ENCODE measurements at regions not wholly inside any gene's neighbourhood (a gene's known extent, or its start where the extent isn't known, plus 50 kb on each side); places are given as distances from the start of the nearest gene placed in this dataset.

DNA sequence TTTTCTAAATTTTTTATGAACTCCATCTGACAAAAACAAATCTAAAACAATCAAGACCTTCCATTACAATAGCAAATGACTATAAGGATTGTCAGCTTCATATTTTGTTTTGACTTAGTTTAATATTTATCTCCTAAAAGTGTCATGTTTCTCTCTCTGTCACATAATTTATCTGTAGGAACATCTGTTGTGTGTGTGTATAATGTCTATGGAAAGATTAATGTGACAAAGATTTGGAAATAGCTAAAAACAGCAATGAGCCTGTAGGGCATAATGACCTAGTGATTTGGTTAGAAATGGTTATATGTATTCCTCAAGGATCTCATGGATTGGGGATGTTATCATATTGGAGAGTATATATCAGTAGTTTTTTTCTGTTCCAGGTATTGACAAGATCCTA is 69.6 kb upstream of the MDFIC start:
- intact Hi-C loops (cut with DNase I): no loop called here
- TF ChIP-seq, protein P1, sequence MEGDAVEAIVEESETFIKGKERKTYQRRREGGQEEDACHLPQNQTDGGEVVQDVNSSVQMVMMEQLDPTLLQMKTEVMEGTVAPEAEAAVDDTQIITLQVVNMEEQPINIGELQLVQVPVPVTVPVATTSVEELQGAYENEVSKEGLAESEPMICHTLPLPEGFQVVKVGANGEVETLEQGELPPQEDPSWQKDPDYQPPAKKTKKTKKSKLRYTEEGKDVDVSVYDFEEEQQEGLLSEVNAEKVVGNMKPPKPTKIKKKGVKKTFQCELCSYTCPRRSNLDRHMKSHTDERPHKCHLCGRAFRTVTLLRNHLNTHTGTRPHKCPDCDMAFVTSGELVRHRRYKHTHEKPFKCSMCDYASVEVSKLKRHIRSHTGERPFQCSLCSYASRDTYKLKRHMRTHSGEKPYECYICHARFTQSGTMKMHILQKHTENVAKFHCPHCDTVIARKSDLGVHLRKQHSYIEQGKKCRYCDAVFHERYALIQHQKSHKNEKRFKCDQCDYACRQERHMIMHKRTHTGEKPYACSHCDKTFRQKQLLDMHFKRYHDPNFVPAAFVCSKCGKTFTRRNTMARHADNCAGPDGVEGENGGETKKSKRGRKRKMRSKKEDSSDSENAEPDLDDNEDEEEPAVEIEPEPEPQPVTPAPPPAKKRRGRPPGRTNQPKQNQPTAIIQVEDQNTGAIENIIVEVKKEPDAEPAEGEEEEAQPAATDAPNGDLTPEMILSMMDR (IDR thresholded peaks at IDR 0.05): no peak
- TF ChIP-seq POLR2A (IDR thresholded peaks at IDR 0.05): no peak
- H3K27me3 ChIP-seq: no peaks in the 10 kb centered on the region
- no peak overlapping the region for H3K4me3 ChIP-seq (replicated peaks in 1 of 3)
- H3K36me3 ChIP-seq: no peaks in the 10 kb centered on the region
- H3K27ac ChIP-seq: no peak overlapping the region
- no peak for DNase-seq
- H3K9me3 ChIP-seq: no peaks in the 10 kb centered on the region
- no peaks in the 10 kb centered on the region for H3K4me1 ChIP-seq

GRCh38 chr7:114853189-114853588 is 68.7 kb upstream of the MDFIC start:
- Histone ChIP-seq H3K9me3 (no peaks in the 10 kb centered on the region), H3K36me3 (no peaks in the 10 kb centered on the region), H3K4me1 (no peaks in the 10 kb centered on the region), H3K27ac (no peak overlapping the region), H3K4me3 (replicated peaks in 1 of 3) (no peak overlapping the region), H3K27me3 (no peaks in the 10 kb centered on the region)
- no peak for DNase-seq
- 96 to 97% methylated on average over 4 of the region's 4 CpGs for WGBS, 2 donors
- TF ChIP-seq, protein P1 (IDR thresholded peaks at IDR 0.05): no peak
- TF ChIP-seq POLR2A (IDR thresholded peaks at IDR 0.05): no peak
- intact Hi-C loops (cut with DNase I): no loop called here

DNA sequence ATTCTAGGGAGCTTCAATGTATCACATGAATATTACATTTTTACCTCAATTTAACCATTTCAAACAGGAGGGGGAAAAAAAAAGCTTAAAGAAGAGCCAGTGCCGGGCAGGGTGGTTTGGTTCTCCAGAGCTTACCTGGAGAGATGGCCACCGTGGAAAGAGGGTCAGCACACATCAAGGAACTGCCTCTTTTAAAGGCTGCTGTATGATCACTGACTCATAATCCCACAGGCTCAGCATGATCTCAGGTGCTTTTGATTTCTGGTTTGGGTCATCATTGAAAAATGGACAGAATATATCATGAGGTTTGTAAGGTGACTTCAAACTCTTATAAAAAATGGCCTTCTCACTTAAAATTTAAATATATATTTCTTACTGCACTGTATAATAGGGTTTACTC is 67.5 kb upstream of the MDFIC start:
- no peak for DNase-seq
- Histone ChIP-seq H3K9me3 (no peaks in the 10 kb centered on the region), H3K4me3 (replicated peaks in 1 of 3) (no peak overlapping the region), H3K4me1 (no peaks in the 10 kb centered on the region), H3K36me3 (no peaks in the 10 kb centered on the region), H3K27ac (no peak overlapping the region), H3K27me3 (no peaks in the 10 kb centered on the region)
- TF ChIP-seq, protein P1 (IDR thresholded peaks at IDR 0.05): no peak
- TF ChIP-seq POLR2A (IDR thresholded peaks at IDR 0.05): no peak
- WGBS, 2 donors: 81 to 88% methylated on average over 2 of the region's 2 CpGs
- intact Hi-C loops (cut with DNase I): no loop called here

- H3K36me3 ChIP-seq: no peaks in the 10 kb centered on the region
- no peaks in the 10 kb centered on the region for H3K4me1 ChIP-seq
- no peak for TF ChIP-seq POLR2A (IDR thresholded peaks at IDR 0.05)
- TF ChIP-seq, protein P1 (IDR thresholded peaks at IDR 0.05): no peak
- no peaks in the 10 kb centered on the region for H3K9me3 ChIP-seq
- WGBS, 2 donors: 73 to 80% methylated on average over 3 of the region's 3 CpGs
- H3K27me3 ChIP-seq: no peaks in the 10 kb centered on the region
- DNase-seq: no peak
- intact Hi-C loops (cut with DNase I): no loop called here
- no peak overlapping the region for H3K27ac ChIP-seq
- no peak overlapping the region for H3K4me3 ChIP-seq (replicated peaks in 1 of 3)
Observed at GRCh38 chr7:114856625-114857024, 65.3 kb upstream of the MDFIC start.

DNA sequence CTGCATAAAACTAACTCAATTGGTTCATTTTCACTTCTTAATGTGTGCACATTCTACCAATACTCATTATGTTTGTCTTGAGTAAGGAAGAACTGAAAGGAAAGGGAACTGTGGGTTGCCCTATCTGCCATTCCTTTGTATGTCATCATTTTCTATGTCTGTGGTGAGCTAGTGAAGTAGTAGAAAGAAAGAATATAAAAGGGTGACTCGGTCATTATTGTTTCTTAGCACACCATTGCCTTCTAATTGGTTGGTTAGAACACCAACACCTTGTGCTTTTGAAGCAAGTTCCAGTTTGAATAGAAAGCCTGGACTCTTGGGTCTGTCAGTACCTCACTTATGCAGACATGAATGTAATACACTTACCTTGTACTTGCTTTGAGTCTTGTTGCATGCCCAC is 64.3 kb upstream of the MDFIC start:
- Histone ChIP-seq H3K4me1 (no peaks in the 10 kb centered on the region), H3K36me3 (no peaks in the 10 kb centered on the region), H3K9me3 (no peaks in the 10 kb centered on the region), H3K4me3 (replicated peaks in 1 of 3) (no peak overlapping the region), H3K27me3 (no peaks in the 10 kb centered on the region), H3K27ac (no peak overlapping the region)
- no peak for DNase-seq
- intact Hi-C loops (cut with DNase I): no loop called here
- 91 to 97% methylated on average over 1 of the region's 1 CpG for WGBS, 2 donors
- TF ChIP-seq, protein P1 (IDR thresholded peaks at IDR 0.05): no peak
- TF ChIP-seq POLR2A (IDR thresholded peaks at IDR 0.05): no peak
